Sigmoid colon (tissue), 3 donors: ENCODE measurements at regions not wholly inside any gene's neighbourhood (a gene's known extent, or its start where the extent isn't known, plus 50 kb on each side); places are given as distances from the start of the nearest gene placed in this dataset.

Source experiments
- POLR2A ChIP-seq, 2 donors: fragments of 450-650 bp; IDR thresholded peaks; one replicate each; pipeline ENCODE4 v1.6.1; 2016; ENCODE audit warnings: antibody characterized with exemption in 2 of 2, mild to moderate bottlenecking in 2 of 2, moderate library complexity in 2 of 2
- TF ChIP-seq, protein P1 (sequence below), 4 experiments: fragments of 450-650 bp in 3 of 4; fragments of 200-600 bp in 1 of 4; IDR thresholded peaks; one replicate each; pipeline ENCODE4 v1.5.1; 2016 to 2019; ENCODE audit warnings: antibody characterized with exemption in 4 of 4, mild to moderate bottlenecking in 3 of 4, moderate library complexity in 2 of 4

DNA sequence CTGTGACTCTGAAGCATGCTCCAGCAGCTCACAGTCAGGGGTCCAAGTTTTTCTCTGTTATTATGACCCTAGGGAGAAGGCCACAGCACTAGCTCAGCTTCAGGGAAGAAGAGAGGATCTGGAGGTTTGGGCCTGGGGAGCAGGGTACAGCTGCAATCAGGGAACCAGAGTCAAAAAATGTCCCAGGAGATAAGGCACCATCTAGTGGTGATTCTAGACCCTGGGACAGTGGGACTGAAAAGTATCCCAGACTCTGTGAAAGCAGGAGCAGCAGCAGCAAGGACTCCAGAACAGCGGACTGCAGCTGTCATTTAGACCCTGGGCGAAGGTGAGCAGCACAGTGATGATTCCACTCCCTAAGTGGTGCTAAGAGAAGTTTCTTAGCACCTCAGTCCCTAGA, 278.4 kb upstream of the DDX18 start:
- TF ChIP-seq, protein P1, sequence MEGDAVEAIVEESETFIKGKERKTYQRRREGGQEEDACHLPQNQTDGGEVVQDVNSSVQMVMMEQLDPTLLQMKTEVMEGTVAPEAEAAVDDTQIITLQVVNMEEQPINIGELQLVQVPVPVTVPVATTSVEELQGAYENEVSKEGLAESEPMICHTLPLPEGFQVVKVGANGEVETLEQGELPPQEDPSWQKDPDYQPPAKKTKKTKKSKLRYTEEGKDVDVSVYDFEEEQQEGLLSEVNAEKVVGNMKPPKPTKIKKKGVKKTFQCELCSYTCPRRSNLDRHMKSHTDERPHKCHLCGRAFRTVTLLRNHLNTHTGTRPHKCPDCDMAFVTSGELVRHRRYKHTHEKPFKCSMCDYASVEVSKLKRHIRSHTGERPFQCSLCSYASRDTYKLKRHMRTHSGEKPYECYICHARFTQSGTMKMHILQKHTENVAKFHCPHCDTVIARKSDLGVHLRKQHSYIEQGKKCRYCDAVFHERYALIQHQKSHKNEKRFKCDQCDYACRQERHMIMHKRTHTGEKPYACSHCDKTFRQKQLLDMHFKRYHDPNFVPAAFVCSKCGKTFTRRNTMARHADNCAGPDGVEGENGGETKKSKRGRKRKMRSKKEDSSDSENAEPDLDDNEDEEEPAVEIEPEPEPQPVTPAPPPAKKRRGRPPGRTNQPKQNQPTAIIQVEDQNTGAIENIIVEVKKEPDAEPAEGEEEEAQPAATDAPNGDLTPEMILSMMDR (IDR thresholded peaks at IDR 0.05), result no peak
- TF ChIP-seq POLR2A (IDR thresholded peaks at IDR 0.05), result no peak
